GM12864 (cell line): ENCODE measurements at regions not wholly inside any gene's neighbourhood (a gene's known extent, or its start where the extent isn't known, plus 50 kb on each side); places are given as distances from the start of the nearest gene placed in this dataset.

Source experiments
- DNase-seq: peaks from one replicate; pipeline ENCODE4 v3.0.0-alpha.2; 2011; ENCODE audit warnings: low read depth
- H3K4me3 ChIP-seq: 2 replicates; pipeline ENCODE4 v1.5.1; 2011; ENCODE audit warnings: mild to moderate bottlenecking, low read depth, low read length, control low read depth
- TF ChIP-seq, protein P1 (sequence below): IDR thresholded peaks from 2 replicates; pipeline ENCODE4 v1.5.1; 2011; ENCODE audit warnings: low read depth, mild to moderate bottlenecking, moderate library complexity, low read length, control low read depth, inconsistent platforms; ENCODE audit errors: missing control alignments

DNA sequence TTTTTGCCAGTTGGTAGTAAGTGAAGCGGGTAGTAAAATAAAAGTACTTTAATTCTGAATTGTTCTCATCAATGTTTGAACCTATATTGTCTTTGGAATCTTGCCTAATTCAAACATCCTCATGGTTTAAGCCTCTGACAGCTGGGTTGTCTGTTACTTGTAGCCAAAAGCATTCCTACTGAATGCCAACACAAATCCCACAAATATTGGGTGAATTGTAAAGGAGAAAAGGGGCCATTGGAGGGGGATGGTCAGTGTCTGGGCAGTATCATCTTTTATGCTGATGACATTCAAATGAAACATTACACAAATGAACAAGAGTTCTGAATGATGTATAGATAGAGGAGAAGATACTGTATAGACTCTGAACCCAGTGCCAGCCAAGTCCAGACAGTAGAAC, 309.5 kb downstream of the OSTF1 start:
- no peak overlapping the region for H3K4me3 ChIP-seq
- TF ChIP-seq, protein P1, sequence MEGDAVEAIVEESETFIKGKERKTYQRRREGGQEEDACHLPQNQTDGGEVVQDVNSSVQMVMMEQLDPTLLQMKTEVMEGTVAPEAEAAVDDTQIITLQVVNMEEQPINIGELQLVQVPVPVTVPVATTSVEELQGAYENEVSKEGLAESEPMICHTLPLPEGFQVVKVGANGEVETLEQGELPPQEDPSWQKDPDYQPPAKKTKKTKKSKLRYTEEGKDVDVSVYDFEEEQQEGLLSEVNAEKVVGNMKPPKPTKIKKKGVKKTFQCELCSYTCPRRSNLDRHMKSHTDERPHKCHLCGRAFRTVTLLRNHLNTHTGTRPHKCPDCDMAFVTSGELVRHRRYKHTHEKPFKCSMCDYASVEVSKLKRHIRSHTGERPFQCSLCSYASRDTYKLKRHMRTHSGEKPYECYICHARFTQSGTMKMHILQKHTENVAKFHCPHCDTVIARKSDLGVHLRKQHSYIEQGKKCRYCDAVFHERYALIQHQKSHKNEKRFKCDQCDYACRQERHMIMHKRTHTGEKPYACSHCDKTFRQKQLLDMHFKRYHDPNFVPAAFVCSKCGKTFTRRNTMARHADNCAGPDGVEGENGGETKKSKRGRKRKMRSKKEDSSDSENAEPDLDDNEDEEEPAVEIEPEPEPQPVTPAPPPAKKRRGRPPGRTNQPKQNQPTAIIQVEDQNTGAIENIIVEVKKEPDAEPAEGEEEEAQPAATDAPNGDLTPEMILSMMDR, result no peak
- DNase-seq, result no peak

GRCh38 chr9:75408391-75408790, 320.1 kb downstream of the OSTF1 start:
- DNase-seq, result no peak
- TF ChIP-seq, protein P1, result no peak
- H3K4me3 ChIP-seq, result no peak overlapping the region

DNA sequence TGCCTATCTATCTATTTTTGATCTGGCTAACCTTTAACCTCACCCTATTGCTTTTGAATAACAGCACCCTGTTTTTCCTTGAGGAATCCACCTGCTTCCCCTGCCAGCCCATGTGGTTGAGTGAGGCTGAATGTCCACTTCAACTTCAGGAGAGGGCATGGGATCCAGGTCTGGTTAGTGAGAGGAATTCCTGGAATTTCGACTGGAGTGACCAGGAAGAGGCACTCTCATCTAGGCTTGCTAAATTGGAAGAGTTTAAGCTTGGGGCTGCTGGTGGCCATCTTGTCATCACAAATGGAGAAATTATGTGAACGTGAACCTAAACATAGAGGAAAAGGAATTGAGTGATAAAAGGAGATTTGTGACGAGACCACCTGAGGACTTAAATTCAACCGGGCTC, 322.1 kb downstream of the OSTF1 start:
- H3K4me3 ChIP-seq, result no peak overlapping the region
- no peak for DNase-seq
- TF ChIP-seq, protein P1, result no peak

DNA sequence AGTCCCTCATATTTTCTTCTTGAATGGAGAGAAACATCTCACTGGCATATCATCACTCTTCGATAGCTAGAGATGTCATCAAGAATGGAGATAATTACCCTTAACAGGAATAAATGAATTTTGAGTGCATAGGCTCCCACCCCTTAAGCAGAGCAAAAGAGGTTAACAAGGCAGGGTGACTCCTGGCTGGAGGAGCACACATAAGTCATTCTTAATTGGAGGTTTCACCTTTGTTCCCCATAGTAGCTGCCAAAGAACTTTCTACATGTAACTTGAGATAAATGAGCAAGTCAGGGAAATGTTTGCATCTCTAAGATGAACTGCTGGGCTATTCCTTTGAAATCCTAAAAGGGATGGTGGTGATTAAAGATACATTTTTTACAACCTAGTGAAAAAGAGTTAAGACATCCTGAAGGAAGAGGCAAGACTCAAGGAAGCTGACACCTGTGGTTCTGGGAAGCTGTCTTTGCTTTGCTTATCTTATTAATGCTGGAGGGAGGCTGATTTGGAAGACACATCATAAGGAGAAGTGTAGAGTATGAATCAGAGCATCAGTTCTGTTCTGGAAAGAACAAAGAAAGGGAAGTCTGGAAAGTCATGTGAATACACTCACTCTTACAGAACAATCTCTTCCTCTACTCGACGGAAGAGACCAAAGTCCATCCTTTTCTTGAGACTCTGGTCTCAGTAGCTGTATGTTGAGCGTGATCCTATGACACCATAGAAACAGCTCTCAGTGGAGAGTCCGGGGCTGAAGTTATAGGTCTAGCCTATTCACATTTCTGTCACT, 326.3 kb downstream of the OSTF1 start:
- no peak for DNase-seq
- TF ChIP-seq, protein P1, result no peak
- H3K4me3 ChIP-seq, result no peak overlapping the region

GRCh38 chr9:75417471-75417870, 329.2 kb downstream of the OSTF1 start:
- TF ChIP-seq, protein P1, result no peak
- H3K4me3 ChIP-seq, result no peak overlapping the region
- DNase-seq, result no peak

DNA sequence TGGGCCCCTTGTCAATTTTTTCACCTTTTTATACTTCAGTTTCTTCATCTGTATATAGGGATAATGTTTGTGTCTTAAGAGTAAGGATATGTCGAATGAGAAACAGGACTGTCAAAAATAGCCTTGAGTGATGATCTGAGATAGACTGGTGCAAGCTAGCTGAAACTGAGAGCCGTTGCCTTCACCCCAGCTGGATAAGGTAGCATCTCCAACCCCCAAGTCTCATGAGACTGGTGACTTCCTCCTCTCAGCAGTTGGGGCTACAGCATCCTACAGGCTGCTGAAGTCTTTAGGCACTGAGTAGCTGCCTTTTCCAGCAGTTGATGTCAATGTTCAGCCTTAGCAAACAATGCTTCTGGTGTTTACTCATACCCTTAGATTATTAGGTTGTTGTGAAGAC, 330.2 kb downstream of the OSTF1 start:
- TF ChIP-seq, protein P1, result no peak
- DNase-seq, result peak; percentile 7
- H3K4me3 ChIP-seq, result no peak overlapping the region
